GM10248 (cell line): ENCODE measurements at regions not wholly inside any gene's neighbourhood (a gene's known extent, or its start where the extent isn't known, plus 50 kb on each side); places are given as distances from the start of the nearest gene placed in this dataset.

Experiments used
- CTCF ChIA-PET: fragments of 300-600 bp; sonication (Branson Sonifier 250); formaldehyde crosslinking; extraction: SDS; loops from one replicate; lab custom pipeline; 2021; ENCODE audit warnings: antibody characterized with exemption; lab: Yijun Ruan, JAX
- POLR2A ChIA-PET: fragments of 350-650 bp; sonication (Branson Sonifier 250); formaldehyde crosslinking; extraction: SDS; loops from one replicate; lab custom pipeline; 2020; ENCODE audit warnings: antibody characterized with exemption; lab: Yijun Ruan, JAX
- DNase-seq: peaks from one replicate; pipeline ENCODE4 v3.0.0; 2012; ENCODE audit errors: extremely low spot score
- TF ChIP-seq, protein P1 (sequence below): IDR thresholded peaks from 2 replicates; pipeline ENCODE4 v1.5.1; 2012; ENCODE audit warnings: mild to moderate bottlenecking, low read depth; ENCODE audit errors: extremely low read depth, missing control alignments, control extremely low read depth

DNA sequence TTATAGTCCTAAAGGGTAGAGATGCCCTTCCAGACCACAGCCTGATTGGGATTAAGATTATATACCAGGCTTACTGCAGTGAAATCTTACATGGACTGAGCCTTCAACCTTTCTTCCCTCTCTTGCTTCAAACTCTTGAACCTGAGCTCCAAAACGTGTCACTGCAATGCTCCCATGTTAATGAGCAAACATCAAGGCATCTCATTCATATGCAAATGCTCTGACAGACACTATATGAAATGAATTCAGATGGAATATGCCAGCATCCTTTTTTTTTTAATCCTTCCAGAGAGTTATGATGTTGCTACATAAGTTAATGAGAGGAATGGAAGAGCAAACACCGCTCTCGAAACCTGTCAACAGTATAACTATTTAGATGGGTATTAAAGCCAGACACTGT lies 611.9 kb upstream of the CDH11 start:
- TF ChIP-seq, protein P1, sequence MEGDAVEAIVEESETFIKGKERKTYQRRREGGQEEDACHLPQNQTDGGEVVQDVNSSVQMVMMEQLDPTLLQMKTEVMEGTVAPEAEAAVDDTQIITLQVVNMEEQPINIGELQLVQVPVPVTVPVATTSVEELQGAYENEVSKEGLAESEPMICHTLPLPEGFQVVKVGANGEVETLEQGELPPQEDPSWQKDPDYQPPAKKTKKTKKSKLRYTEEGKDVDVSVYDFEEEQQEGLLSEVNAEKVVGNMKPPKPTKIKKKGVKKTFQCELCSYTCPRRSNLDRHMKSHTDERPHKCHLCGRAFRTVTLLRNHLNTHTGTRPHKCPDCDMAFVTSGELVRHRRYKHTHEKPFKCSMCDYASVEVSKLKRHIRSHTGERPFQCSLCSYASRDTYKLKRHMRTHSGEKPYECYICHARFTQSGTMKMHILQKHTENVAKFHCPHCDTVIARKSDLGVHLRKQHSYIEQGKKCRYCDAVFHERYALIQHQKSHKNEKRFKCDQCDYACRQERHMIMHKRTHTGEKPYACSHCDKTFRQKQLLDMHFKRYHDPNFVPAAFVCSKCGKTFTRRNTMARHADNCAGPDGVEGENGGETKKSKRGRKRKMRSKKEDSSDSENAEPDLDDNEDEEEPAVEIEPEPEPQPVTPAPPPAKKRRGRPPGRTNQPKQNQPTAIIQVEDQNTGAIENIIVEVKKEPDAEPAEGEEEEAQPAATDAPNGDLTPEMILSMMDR = no peak
- DNase-seq = no peak
- ChIA-PET CTCF (interaction anchor here (1.4 to 1.6 kb wide), 2 partner anchors 13 to 107 kb away, joined by 4 to 5 read pairs; no protein-coding TSS in a partner anchor), POLR2A (no interaction called here)

DNA sequence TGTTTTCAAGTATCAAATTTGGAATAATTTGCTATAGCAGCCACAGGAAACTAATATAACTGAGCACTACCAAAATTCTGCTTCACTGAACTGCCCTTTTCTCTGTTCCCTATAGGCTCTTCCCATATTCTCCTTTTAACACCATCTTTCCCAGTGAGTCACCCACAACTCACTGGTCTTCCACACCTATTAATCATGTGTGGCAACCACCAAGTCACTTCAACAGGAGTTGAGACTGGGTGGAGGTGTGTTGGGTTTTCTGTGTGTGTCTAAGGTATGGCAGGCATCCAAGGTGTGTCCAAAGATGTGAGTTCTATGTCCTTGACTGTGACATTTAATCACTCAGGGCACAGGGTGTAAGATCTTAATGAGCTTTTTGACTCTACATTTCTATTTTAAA lies 610.0 kb upstream of the CDH11 start:
- CTCF ChIA-PET = interaction anchor here (1.3 kb wide), 1 partner anchor 11 kb away, joined by 4 read pairs; no protein-coding TSS in a partner anchor
- POLR2A ChIA-PET = no interaction called here
- TF ChIP-seq, protein P1 = no peak
- no peak for DNase-seq

- no peak for DNase-seq
- POLR2A ChIA-PET = no interaction called here
- CTCF ChIA-PET = no interaction called here
- TF ChIP-seq, protein P1 = no peak
These were observed 606.8 kb upstream of the CDH11 start for GRCh38 chr16:65728652-65729051.

GRCh38 chr16:65728167-65728566 lies 606.3 kb upstream of the CDH11 start:
- POLR2A ChIA-PET = no interaction called here
- CTCF ChIA-PET = no interaction called here
- DNase-seq = no peak
- TF ChIP-seq, protein P1 = no peak

DNA sequence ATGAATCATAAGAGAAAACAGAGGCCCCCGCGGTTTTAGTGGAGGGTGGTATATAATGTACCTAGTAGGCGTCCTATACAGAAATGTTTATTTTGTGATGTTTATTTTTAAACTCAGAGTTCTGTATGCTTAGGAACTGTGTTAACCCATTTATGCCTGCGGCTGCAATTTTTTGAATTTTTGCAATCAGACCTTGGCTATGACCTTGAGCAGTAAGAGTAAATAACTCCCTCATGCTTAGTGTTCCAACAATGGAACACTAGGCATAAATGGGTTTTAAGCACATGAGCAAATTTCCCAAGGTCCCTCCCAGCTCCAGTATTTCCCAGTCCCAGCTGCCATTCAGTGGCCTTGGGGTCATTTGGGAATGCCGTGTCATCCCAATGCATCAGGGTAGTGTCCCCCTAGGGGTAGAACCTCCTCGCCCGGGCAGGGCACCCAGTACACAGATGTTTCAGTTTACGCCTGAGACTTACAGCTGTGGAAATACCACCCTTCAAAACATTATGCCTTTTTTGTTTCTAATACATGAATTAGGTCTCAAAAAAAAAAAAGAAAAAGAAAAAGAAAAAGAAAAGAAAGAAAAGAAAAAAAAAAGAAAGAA lies 605.8 kb upstream of the CDH11 start:
- CTCF ChIA-PET = no interaction called here
- TF ChIP-seq, protein P1 = no peak
- DNase-seq = no peak
- POLR2A ChIA-PET = no interaction called here

DNA sequence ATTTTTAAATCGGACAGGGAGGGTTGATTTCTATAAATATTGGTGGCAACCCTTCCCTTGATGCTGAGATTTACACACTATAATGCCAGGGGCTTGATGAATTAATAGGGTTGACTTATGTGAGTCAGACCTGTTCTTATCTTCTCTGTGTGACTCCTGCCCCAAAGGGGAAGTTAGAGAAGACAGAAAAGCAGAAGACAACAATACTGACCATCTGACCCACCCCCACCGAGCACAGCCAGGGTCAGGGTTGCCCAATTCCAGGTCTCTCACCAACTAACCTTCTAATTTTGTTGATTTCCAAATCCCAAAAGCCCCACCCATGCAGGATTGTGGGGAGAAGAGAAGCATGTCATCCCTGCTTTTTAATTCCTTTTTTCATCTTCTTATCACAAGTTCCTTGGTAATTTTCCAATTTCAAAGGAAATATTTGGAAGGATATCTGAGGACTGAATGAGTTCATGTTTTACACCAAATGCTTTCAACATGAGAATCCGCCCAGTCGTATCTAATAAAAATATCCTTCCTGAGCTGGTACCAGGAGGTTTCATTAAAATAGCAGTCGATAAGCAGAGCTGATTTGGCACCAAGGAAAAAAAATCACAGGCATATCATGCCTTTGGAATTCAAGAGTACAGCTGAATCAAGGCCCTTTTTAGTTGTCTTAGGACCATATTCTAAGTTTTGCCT lies 603.4 kb upstream of the CDH11 start:
- ChIA-PET CTCF (no interaction called here), POLR2A (no interaction called here)
- DNase-seq = no peak

More for the DNA sequence above, 603.4 kb upstream of the CDH11 start:
- TF ChIP-seq, protein P1 = no peak
